NB4 (cell line): ENCODE measurements at regions not wholly inside any gene's neighbourhood (a gene's known extent, or its start where the extent isn't known, plus 50 kb on each side); places are given as distances from the start of the nearest gene placed in this dataset.
A peak's percentile ranks its signal among the peaks of the same experiment; 100 is the strongest.

ENCODE experiments used
- DNase-seq: peaks from one replicate; pipeline ENCODE4 v3.0.0; 2010; ENCODE audit warnings: low read depth
- H3K4me3 ChIP-seq: one replicate; pipeline ENCODE4 v1.5.1; 2011; ENCODE audit warnings: mild to moderate bottlenecking, low read depth, low read length, moderate library complexity
- MYC ChIP-seq: IDR thresholded peaks from 2 replicates; pipeline ENCODE4 v1.6.1; 2011; ENCODE audit warnings: low read depth, low read length
- TF ChIP-seq, protein P1 (sequence below): IDR thresholded peaks from one replicate; pipeline ENCODE4 v1.5.1; 2012; ENCODE audit warnings: low read depth, low read length

DNA sequence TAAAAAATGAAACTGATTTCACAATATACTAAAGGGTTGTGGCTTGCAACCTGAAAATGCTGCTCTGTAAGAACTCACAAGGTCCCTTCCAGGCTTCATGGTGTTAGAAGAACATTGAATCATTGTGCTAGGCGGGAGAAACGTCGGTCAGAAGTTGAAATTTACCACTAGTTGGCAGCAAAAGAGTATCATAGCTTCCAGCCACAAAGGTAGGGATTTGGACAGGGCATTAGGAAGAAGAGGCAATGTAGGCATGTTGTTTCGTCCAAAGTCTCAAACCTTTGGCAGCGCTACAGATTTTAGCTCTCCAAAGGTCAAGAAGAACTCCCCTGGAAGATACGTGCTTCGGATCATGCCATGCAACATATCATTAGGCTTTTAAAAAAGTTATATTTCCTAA, 62.5 kb upstream of the ZP4 start:
- peak; percentile 13 for DNase-seq
- TF ChIP-seq, protein P1, sequence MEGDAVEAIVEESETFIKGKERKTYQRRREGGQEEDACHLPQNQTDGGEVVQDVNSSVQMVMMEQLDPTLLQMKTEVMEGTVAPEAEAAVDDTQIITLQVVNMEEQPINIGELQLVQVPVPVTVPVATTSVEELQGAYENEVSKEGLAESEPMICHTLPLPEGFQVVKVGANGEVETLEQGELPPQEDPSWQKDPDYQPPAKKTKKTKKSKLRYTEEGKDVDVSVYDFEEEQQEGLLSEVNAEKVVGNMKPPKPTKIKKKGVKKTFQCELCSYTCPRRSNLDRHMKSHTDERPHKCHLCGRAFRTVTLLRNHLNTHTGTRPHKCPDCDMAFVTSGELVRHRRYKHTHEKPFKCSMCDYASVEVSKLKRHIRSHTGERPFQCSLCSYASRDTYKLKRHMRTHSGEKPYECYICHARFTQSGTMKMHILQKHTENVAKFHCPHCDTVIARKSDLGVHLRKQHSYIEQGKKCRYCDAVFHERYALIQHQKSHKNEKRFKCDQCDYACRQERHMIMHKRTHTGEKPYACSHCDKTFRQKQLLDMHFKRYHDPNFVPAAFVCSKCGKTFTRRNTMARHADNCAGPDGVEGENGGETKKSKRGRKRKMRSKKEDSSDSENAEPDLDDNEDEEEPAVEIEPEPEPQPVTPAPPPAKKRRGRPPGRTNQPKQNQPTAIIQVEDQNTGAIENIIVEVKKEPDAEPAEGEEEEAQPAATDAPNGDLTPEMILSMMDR, result peak; percentile 3
- TF ChIP-seq MYC, result no peak

More for the DNA sequence above, 62.5 kb upstream of the ZP4 start:
- H3K4me3 ChIP-seq, result no peak overlapping the region
